HEK293 (cell line): ENCODE measurements at regions not wholly inside any gene's neighbourhood (a gene's known extent, or its start where the extent isn't known, plus 50 kb on each side); places are given as distances from the start of the nearest gene placed in this dataset.

Experiments
- CTCF ChIA-PET: fragments of 350-600 bp; formaldehyde crosslinking; extraction: SDS; loops from one replicate; lab custom pipeline; 2021; ENCODE audit warnings: antibody characterized with exemption; lab: Yijun Ruan, JAX
- POLR2A ChIA-PET: fragments of 300-600 bp; formaldehyde crosslinking; extraction: SDS; loops from one replicate; lab custom pipeline; 2020; ENCODE audit warnings: antibody characterized with exemption, inconsistent platforms; lab: Yijun Ruan, JAX
- H3K27ac ChIP-seq: fragments of 200-500 bp; sonication (Bioruptor generic); 2 replicates; pipeline ENCODE4 v1.5.1; 2014; ENCODE audit warnings: low read depth, low read length, control low read depth, inconsistent platforms; ENCODE audit errors: extremely low read depth
- H3K36me3 ChIP-seq, 2 experiments: fragments of 200-500 bp in 1 of 2; sonication (Bioruptor generic) in 1 of 2; 1 replicate in 1 of 2; 2 replicates in 1 of 2; pipeline ENCODE4 v1.5.1; 2014 to 2017; ENCODE audit warnings: inconsistent platforms in 2 of 2, low read length in 2 of 2; ENCODE audit not compliant: control insufficient read depth in 2 of 2, insufficient read depth in 1 of 2
- H3K4me1 ChIP-seq: fragments of 200-500 bp; sonication (Bioruptor generic); 2 replicates; pipeline ENCODE4 v1.5.1; 2014; ENCODE audit warnings: mild to moderate bottlenecking, low read length, inconsistent platforms; ENCODE audit not compliant: control insufficient read depth, insufficient read depth
- H3K4me3 ChIP-seq: 2 replicates; pipeline ENCODE4 v1.5.1; 2011; ENCODE audit warnings: low read depth, mild to moderate bottlenecking, control low read depth, low read length, moderate library complexity
- H3K9me3 ChIP-seq: fragments of 200-500 bp; sonication (Bioruptor generic); 2 replicates; pipeline ENCODE4 v1.5.1; 2014; ENCODE audit warnings: low read depth, low read length, inconsistent platforms; ENCODE audit not compliant: control insufficient read depth, insufficient read depth
- BCL11A ChIP-seq: fragments of 450-650 bp; formaldehyde crosslinking; IDR thresholded peaks from 2 replicates; pipeline ENCODE4 v1.5.1; 2016; ENCODE audit warnings: low read depth, missing biosample characterization, missing genetic modification characterization
- GLI2 ChIP-seq: fragments of 450-650 bp; formaldehyde crosslinking; IDR thresholded peaks from 2 replicates; pipeline ENCODE4; 2017; ENCODE audit warnings: missing biosample characterization, missing genetic modification characterization, low read depth, borderline replicate concordance
- REPIN1 ChIP-seq: fragments of 450-650 bp; formaldehyde crosslinking; IDR thresholded peaks from 2 replicates; pipeline ENCODE4 v1.5.1; 2017; ENCODE audit warnings: missing biosample characterization, missing genetic modification characterization, low read depth
- WT1 ChIP-seq: fragments of 450-650 bp; formaldehyde crosslinking; IDR thresholded peaks from 2 replicates; pipeline ENCODE4 v1.5.1; 2016; ENCODE audit warnings: missing biosample characterization, missing genetic modification characterization
- YY2 ChIP-seq: fragments of 450-650 bp; formaldehyde crosslinking; IDR thresholded peaks from 2 replicates; pipeline ENCODE4 v1.5.1; 2016; ENCODE audit warnings: missing biosample characterization, missing genetic modification characterization
- ZBTB8A ChIP-seq: fragments of 450-650 bp; formaldehyde crosslinking; IDR thresholded peaks from 2 replicates; pipeline ENCODE4 v1.5.1; 2016; ENCODE audit warnings: missing biosample characterization, missing genetic modification characterization
- ZNF133 ChIP-seq: fragments of 450-650 bp; formaldehyde crosslinking; IDR thresholded peaks from 2 replicates; pipeline ENCODE4 v1.5.1; 2016; ENCODE audit warnings: missing biosample characterization, missing genetic modification characterization
- ZNF169 ChIP-seq: fragments of 450-650 bp; formaldehyde crosslinking; IDR thresholded peaks from 2 replicates; pipeline ENCODE4 v1.5.1; 2016; ENCODE audit warnings: missing biosample characterization, missing genetic modification characterization
- ZNF211 ChIP-seq: fragments of 450-650 bp; formaldehyde crosslinking; IDR thresholded peaks from 2 replicates; pipeline ENCODE4 v1.5.1; 2016; ENCODE audit warnings: low read depth, missing biosample characterization, missing genetic modification characterization
- ZNF324 ChIP-seq: fragments of 450-650 bp; formaldehyde crosslinking; IDR thresholded peaks from 2 replicates; pipeline ENCODE4 v1.5.1; 2016; ENCODE audit warnings: missing biosample characterization, missing genetic modification characterization
- ZNF561 ChIP-seq: fragments of 450-650 bp; IDR thresholded peaks from 2 replicates; pipeline ENCODE4 v1.5.1; 2018; ENCODE audit warnings: missing biosample characterization, missing genetic modification characterization, borderline replicate concordance
- TF ChIP-seq, protein P1 (sequence below): fragments of 450-650 bp; formaldehyde crosslinking; IDR thresholded peaks from 2 replicates; pipeline ENCODE4 v1.5.1; 2016; ENCODE audit warnings: missing biosample characterization, missing genetic modification characterization
- TF ChIP-seq, protein P2 (sequence below): fragments of 450-650 bp; formaldehyde crosslinking; IDR thresholded peaks from 2 replicates; pipeline ENCODE4 v1.5.1; 2016; ENCODE audit warnings: missing biosample characterization, missing genetic modification characterization, low read depth
- TF ChIP-seq, protein P3 (sequence below): fragments of 450-650 bp; formaldehyde crosslinking; IDR thresholded peaks from 2 replicates; pipeline ENCODE4 v1.5.1; 2017; ENCODE audit warnings: missing biosample characterization, missing genetic modification characterization
- TF ChIP-seq, protein P4 (sequence below): fragments of 450-650 bp; formaldehyde crosslinking; IDR thresholded peaks from 2 replicates; pipeline ENCODE4 v1.5.1; 2016; ENCODE audit warnings: missing biosample characterization, missing genetic modification characterization
- TF ChIP-seq, protein P5 (sequence below): fragments of 450-650 bp; formaldehyde crosslinking; IDR thresholded peaks from 2 replicates; pipeline ENCODE4 v1.5.1; 2016; ENCODE audit warnings: missing biosample characterization, missing genetic modification characterization
- TF ChIP-seq, protein P6 (sequence below): fragments of 450-650 bp; formaldehyde crosslinking; IDR thresholded peaks from 2 replicates; pipeline ENCODE4 v1.5.1; 2016; ENCODE audit warnings: missing biosample characterization, missing genetic modification characterization

DNA sequence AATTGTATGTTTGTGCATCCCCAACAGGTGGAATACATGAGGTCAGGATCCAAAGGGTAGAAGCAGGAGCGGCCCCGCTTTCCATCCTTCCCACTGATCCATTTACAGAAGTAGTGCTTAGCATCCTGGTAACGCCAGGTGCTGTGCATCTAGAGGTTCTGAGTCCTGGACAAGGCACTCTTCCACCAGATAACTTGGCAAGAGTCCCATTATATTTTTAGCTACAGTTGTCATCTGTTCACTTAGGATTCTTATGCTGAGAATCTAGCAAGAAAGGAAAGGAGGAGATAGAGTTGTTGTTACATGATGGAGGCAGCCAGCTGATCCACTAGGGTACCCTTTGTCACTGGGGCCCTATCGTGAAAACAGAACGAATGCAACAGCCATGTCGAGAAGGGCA is 389.5 kb upstream of the ZNF507 start:
- Histone ChIP-seq H3K4me1 (no peaks in the 10 kb centered on the region; the same call in 1 of the 2 replicates), H3K27ac (no peak overlapping the region), H3K4me3 (no peak overlapping the region), H3K36me3 (no peaks in the 10 kb centered on the region; a peak in 1 of 3 replicates), H3K9me3 (peaks cover 2% of the 10 kb centered on the region; the same call in 1 of the 2 replicates)
- ChIA-PET POLR2A (no interaction called here), CTCF (interaction anchor here (0.6 to 0.7 kb wide), 2 partner anchors 11 to 106 kb away, joined by 3 read pairs; no protein-coding TSS in a partner anchor)
- TF ChIP-seq, protein P1, sequence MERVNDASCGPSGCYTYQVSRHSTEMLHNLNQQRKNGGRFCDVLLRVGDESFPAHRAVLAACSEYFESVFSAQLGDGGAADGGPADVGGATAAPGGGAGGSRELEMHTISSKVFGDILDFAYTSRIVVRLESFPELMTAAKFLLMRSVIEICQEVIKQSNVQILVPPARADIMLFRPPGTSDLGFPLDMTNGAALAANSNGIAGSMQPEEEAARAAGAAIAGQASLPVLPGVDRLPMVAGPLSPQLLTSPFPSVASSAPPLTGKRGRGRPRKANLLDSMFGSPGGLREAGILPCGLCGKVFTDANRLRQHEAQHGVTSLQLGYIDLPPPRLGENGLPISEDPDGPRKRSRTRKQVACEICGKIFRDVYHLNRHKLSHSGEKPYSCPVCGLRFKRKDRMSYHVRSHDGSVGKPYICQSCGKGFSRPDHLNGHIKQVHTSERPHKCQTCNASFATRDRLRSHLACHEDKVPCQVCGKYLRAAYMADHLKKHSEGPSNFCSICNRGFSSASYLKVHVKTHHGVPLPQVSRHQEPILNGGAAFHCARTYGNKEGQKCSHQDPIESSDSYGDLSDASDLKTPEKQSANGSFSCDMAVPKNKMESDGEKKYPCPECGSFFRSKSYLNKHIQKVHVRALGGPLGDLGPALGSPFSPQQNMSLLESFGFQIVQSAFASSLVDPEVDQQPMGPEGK (tag by site-specific recombination), result no peak
- TF ChIP-seq YY2 (tag by site-specific recombination), result no peak
- TF ChIP-seq, protein P2, sequence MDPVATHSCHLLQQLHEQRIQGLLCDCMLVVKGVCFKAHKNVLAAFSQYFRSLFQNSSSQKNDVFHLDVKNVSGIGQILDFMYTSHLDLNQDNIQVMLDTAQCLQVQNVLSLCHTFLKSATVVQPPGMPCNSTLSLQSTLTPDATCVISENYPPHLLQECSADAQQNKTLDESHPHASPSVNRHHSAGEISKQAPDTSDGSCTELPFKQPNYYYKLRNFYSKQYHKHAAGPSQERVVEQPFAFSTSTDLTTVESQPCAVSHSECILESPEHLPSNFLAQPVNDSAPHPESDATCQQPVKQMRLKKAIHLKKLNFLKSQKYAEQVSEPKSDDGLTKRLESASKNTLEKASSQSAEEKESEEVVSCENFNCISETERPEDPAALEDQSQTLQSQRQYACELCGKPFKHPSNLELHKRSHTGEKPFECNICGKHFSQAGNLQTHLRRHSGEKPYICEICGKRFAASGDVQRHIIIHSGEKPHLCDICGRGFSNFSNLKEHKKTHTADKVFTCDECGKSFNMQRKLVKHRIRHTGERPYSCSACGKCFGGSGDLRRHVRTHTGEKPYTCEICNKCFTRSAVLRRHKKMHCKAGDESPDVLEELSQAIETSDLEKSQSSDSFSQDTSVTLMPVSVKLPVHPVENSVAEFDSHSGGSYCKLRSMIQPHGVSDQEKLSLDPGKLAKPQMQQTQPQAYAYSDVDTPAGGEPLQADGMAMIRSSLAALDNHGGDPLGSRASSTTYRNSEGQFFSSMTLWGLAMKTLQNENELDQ (tag by site-specific recombination), result no peak

DNA sequence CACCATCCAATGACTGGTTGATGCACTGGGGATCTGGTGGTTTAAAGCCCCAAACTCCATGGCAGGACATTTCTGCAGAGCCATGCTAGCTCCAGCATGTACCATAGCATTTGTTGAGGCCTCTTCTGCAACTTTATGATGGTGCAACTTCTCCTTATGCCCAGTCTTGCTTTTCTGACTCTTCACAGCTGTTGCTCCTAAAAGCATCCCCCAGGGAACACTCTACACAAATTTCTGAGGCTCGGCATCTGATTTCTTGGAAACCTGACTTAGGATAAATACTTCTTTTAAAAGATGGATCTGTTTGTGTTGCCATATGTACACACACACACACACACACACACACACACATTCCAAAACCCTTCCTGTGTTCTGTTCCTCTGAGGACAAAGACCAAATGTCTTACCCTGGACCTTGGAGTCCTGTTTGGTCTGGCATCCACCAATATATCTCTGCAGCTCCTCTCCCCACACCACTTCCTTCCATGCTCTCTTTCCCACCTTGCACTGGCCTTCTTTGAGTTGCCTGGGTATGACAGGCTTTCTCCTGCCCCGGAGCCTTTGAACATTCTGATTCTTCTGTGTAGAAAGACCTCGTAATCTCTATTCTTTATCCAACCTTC is 388.5 kb upstream of the ZNF507 start:
- ChIA-PET CTCF (interaction anchor here (0.6 kb wide), 2 partner anchors 15 to 105 kb away, joined by 3 read pairs; no protein-coding TSS in a partner anchor), POLR2A (no interaction called here)
- H3K36me3 ChIP-seq, result no peaks in the 10 kb centered on the region; a peak in 1 of 3 replicates
- H3K4me3 ChIP-seq, result no peak overlapping the region
- TF ChIP-seq ZNF211 (tag by site-specific recombination), result no peak
- TF ChIP-seq BCL11A (tag by site-specific recombination), result no peak
- TF ChIP-seq REPIN1 (tag by site-specific recombination), result no peak
- TF ChIP-seq, protein P3, sequence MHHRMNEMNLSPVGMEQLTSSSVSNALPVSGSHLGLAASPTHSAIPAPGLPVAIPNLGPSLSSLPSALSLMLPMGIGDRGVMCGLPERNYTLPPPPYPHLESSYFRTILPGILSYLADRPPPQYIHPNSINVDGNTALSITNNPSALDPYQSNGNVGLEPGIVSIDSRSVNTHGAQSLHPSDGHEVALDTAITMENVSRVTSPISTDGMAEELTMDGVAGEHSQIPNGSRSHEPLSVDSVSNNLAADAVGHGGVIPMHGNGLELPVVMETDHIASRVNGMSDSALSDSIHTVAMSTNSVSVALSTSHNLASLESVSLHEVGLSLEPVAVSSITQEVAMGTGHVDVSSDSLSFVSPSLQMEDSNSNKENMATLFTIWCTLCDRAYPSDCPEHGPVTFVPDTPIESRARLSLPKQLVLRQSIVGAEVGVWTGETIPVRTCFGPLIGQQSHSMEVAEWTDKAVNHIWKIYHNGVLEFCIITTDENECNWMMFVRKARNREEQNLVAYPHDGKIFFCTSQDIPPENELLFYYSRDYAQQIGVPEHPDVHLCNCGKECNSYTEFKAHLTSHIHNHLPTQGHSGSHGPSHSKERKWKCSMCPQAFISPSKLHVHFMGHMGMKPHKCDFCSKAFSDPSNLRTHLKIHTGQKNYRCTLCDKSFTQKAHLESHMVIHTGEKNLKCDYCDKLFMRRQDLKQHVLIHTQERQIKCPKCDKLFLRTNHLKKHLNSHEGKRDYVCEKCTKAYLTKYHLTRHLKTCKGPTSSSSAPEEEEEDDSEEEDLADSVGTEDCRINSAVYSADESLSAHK (tag by site-specific recombination), result no peak
- TF ChIP-seq ZNF169 (tag by site-specific recombination), result no peak
- TF ChIP-seq, protein P4, sequence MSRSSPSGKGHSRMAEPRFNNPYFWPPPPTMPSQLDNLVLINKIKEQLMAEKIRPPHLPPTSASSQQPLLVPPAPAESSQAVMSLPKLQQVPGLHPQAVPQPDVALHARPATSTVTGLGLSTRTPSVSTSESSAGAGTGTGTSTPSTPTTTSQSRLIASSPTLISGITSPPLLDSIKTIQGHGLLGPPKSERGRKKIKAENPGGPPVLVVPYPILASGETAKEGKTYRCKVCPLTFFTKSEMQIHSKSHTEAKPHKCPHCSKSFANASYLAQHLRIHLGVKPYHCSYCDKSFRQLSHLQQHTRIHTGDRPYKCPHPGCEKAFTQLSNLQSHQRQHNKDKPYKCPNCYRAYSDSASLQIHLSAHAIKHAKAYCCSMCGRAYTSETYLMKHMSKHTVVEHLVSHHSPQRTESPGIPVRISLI, result no peak
- no peak overlapping the region for H3K27ac ChIP-seq
- no peaks in the 10 kb centered on the region; the same call in 1 of the 2 replicates for H3K4me1 ChIP-seq
- H3K9me3 ChIP-seq, result peaks cover 2% of the 10 kb centered on the region; the same call in 1 of the 2 replicates

DNA sequence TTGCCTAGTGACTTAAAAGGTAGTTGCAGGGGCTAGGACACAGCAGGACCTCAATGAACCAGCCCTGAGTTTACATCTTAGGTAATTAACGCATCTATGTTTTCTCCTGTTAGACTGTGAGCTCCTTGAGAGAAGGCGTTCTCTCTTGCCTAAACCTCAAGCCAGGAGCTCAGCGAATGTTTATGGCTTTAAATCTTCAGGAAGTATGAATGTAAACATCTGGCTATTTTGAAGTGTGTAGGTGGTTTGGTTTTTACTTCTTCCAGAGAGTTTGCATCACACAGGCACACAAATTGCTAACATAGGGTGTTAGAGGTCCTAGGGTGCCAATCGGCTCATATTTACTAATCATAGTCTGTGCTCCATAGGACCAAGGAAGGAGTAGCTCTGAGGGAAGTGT is 387.7 kb upstream of the ZNF507 start:
- ChIA-PET POLR2A (interaction anchor here (1.3 kb wide), 1 partner anchor 15 kb away, joined by 3 read pairs; no protein-coding TSS in a partner anchor), CTCF (interaction anchor here (0.6 to 0.7 kb wide), 3 partner anchors 18 to 279 kb away, joined by 3 to 4 read pairs (median 3); no protein-coding TSS in a partner anchor)
- Histone ChIP-seq H3K4me1 (peaks cover 5% of the 10 kb centered on the region), H3K27ac (no peak overlapping the region), H3K9me3 (no peaks in the 10 kb centered on the region; the same call in 1 of the 2 replicates), H3K4me3 (no peak overlapping the region), H3K36me3 (no peaks in the 10 kb centered on the region; a peak in 1 of 3 replicates)
- TF ChIP-seq ZNF133 (no peak), GLI2 (tag by site-specific recombination) (no peak), WT1 (tag by site-specific recombination) (no peak), ZNF324 (tag by site-specific recombination) (no peak), ZBTB8A (tag by site-specific recombination) (no peak), ZNF561 (no peak)
- TF ChIP-seq, protein P5, sequence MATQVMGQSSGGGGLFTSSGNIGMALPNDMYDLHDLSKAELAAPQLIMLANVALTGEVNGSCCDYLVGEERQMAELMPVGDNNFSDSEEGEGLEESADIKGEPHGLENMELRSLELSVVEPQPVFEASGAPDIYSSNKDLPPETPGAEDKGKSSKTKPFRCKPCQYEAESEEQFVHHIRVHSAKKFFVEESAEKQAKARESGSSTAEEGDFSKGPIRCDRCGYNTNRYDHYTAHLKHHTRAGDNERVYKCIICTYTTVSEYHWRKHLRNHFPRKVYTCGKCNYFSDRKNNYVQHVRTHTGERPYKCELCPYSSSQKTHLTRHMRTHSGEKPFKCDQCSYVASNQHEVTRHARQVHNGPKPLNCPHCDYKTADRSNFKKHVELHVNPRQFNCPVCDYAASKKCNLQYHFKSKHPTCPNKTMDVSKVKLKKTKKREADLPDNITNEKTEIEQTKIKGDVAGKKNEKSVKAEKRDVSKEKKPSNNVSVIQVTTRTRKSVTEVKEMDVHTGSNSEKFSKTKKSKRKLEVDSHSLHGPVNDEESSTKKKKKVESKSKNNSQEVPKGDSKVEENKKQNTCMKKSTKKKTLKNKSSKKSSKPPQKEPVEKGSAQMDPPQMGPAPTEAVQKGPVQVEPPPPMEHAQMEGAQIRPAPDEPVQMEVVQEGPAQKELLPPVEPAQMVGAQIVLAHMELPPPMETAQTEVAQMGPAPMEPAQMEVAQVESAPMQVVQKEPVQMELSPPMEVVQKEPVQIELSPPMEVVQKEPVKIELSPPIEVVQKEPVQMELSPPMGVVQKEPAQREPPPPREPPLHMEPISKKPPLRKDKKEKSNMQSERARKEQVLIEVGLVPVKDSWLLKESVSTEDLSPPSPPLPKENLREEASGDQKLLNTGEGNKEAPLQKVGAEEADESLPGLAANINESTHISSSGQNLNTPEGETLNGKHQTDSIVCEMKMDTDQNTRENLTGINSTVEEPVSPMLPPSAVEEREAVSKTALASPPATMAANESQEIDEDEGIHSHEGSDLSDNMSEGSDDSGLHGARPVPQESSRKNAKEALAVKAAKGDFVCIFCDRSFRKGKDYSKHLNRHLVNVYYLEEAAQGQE (tag by site-specific recombination), result no peak
- TF ChIP-seq, protein P6, sequence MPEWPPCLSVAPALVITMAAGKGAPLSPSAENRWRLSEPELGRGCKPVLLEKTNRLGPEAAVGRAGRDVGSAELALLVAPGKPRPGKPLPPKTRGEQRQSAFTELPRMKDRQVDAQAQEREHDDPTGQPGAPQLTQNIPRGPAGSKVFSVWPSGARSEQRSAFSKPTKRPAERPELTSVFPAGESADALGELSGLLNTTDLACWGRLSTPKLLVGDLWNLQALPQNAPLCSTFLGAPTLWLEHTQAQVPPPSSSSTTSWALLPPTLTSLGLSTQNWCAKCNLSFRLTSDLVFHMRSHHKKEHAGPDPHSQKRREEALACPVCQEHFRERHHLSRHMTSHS, result no peak
